Breast epithelium (tissue), 4 donors: ENCODE measurements at regions not wholly inside any gene's neighbourhood (a gene's known extent, or its start where the extent isn't known, plus 50 kb on each side); places are given as distances from the start of the nearest gene placed in this dataset.

Experiments
- DNase-seq, 2 donors: peaks; one replicate each; pipeline ENCODE4 v3.0.0-alpha.2; 2019; ENCODE audit warnings: low spot score in 2 of 2
- H3K27ac ChIP-seq, 2 donors: fragments of 200-600 bp; sonication (generic) in 1 of 2; one replicate each; pipeline ENCODE4 v1.5.1; 2016 to 2019; ENCODE audit warnings: mild to moderate bottlenecking in 1 of 2
- H3K27me3 ChIP-seq, 2 donors: fragments of 200-600 bp; sonication (generic) in 1 of 2; one replicate each; pipeline versions ENCODE4 v1.5.1 to v1.6.0; 2017 to 2019; ENCODE audit warnings: control low read depth in 1 of 2, mild to moderate bottlenecking in 1 of 2
- H3K36me3 ChIP-seq: fragments of 200-600 bp; one replicate; pipeline ENCODE4 v1.5.1; 2019
- H3K4me1 ChIP-seq, 2 donors: fragments of 200-600 bp; sonication (generic); one replicate each; pipeline ENCODE4 v1.5.1; 2016 to 2019; ENCODE audit warnings: control low read depth in 1 of 2
- H3K4me3 ChIP-seq, 3 donors: fragments of 200-600 bp; sonication (generic); 1 replicate in 2 of 3; 2 replicates in 1 of 3; pipeline ENCODE4 v1.5.1; 2016 to 2019; ENCODE audit warnings: mild to moderate bottlenecking in 3 of 3, moderate library complexity in 2 of 3
- H3K9me3 ChIP-seq, 2 donors: fragments of 200-600 bp; sonication (generic) in 1 of 2; one replicate each; pipeline ENCODE4 v1.5.1; 2016 to 2019; ENCODE audit warnings: control low read depth in 1 of 2
- POLR2A ChIP-seq: fragments of 450-650 bp; IDR thresholded peaks from one replicate; pipeline ENCODE4 v1.6.1; 2016; ENCODE audit warnings: antibody characterized with exemption, mild to moderate bottlenecking, moderate library complexity
- POLR2AphosphoS5 ChIP-seq, 3 donors: sonication (generic); formaldehyde crosslinking; IDR thresholded peaks; one replicate each; pipeline ENCODE4 v1.6.1; 2017; ENCODE audit warnings: antibody characterized with exemption in 3 of 3
- intact Hi-C: fragments of 100-400 bp; cut with DNase I; formaldehyde crosslinking; loops from one replicate; pipeline ENCODE4 v1.15.1; 2023; ENCODE audit warnings: low total_unique reads
- TF ChIP-seq, protein P1 (sequence below), 3 donors: fragments of 450-650 bp; IDR thresholded peaks; one replicate each; pipeline ENCODE4 v1.5.1; 2016 to 2017; ENCODE audit warnings: antibody characterized with exemption in 3 of 3, mild to moderate bottlenecking in 3 of 3, moderate library complexity in 3 of 3

DNA sequence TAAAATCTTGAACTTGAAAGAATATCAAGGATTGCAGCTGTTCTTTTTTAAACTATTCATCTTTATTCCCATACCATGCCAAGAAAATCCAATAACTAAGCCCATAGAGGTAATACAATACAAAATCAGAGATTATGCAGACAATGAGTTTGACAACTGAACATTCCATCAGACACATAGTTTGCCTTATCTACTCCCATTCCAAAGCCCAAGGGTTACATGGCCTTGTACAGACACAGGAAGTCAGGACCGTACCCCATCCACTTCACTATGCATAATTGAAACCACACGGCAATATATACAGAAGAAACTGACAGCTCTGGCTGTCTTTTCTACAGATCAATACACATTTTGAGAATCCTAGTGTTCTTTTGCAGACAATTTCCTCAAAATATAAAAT, 181.3 kb downstream of the TMX3 start:
- Histone ChIP-seq H3K9me3 (no peaks in the 10 kb centered on the region), H3K36me3 (no peaks in the 10 kb centered on the region), H3K27ac (no peak overlapping the region), H3K4me3 (no peak overlapping the region), H3K4me1 (no peaks in the 10 kb centered on the region), H3K27me3 (no peaks in the 10 kb centered on the region)
- no peak for DNase-seq
- no peak for TF ChIP-seq POLR2AphosphoS5 (IDR thresholded peaks at IDR 0.05)
- TF ChIP-seq, protein P1, sequence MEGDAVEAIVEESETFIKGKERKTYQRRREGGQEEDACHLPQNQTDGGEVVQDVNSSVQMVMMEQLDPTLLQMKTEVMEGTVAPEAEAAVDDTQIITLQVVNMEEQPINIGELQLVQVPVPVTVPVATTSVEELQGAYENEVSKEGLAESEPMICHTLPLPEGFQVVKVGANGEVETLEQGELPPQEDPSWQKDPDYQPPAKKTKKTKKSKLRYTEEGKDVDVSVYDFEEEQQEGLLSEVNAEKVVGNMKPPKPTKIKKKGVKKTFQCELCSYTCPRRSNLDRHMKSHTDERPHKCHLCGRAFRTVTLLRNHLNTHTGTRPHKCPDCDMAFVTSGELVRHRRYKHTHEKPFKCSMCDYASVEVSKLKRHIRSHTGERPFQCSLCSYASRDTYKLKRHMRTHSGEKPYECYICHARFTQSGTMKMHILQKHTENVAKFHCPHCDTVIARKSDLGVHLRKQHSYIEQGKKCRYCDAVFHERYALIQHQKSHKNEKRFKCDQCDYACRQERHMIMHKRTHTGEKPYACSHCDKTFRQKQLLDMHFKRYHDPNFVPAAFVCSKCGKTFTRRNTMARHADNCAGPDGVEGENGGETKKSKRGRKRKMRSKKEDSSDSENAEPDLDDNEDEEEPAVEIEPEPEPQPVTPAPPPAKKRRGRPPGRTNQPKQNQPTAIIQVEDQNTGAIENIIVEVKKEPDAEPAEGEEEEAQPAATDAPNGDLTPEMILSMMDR (IDR thresholded peaks at IDR 0.05): no peak
- no peak for TF ChIP-seq POLR2A
- intact Hi-C loops: no loop called here

DNA sequence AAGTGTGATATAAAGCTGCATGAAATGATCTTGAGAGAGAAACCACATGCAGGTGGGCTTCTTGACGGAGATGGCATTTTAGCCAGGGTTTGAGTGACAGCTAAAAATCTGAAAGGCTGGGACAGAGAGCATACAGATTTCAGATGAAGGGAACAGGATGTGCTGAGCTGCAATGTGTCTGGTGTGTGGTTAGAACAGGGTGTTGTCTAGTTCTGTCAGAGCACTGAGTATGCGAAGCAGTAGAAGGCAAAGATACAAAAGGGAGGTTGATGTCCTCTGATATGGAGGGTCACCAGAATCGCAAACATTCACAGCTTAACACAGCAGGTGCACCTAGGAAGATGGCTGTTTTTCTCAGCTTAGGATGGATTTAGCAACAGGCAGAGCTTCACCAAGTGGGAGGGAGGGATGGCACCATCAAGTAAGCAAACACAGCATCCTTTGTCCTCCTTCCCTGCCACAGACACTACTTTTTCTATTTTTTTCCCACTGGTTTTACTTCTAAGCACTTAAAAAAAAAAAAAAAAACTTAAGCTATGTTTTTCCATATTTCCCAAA, 182.5 kb downstream of the TMX3 start:
- no peaks in the 10 kb centered on the region for H3K4me1 ChIP-seq
- DNase-seq: no peak
- H3K4me3 ChIP-seq: no peak overlapping the region
- no peaks in the 10 kb centered on the region for H3K36me3 ChIP-seq
- no peaks in the 10 kb centered on the region for H3K27me3 ChIP-seq
- intact Hi-C loops: no loop called here
- TF ChIP-seq POLR2A: no peak
- TF ChIP-seq POLR2AphosphoS5 (IDR thresholded peaks at IDR 0.05): no peak
- TF ChIP-seq, protein P1 (IDR thresholded peaks at IDR 0.05): no peak
- H3K27ac ChIP-seq: no peak overlapping the region
- no peaks in the 10 kb centered on the region for H3K9me3 ChIP-seq

DNA sequence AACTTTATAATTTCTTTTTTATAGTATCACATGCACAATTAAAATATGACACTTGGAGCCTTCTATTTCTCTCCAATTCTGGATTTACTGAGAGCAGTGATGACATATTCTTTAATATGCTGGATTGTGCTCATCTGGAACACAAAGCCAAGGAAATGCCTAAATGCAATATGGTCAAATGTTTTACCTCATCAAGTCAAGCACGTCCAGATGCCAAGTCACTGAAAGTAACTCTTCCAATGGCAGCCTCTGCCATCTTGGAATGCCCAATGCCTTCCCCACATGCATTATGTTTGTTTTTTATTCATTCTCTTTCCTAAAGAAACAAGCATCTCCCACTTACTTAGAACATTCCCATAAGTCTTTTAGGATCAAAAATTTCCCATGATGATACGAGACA, 189.8 kb downstream of the TMX3 start:
- intact Hi-C loops: loop anchor here (2.0 kb wide), 1 partner anchor 32 kb away; no protein-coding TSS in a partner anchor
- no peak overlapping the region for H3K27ac ChIP-seq
- no peaks in the 10 kb centered on the region for H3K4me1 ChIP-seq
- no peaks in the 10 kb centered on the region for H3K27me3 ChIP-seq
- no peaks in the 10 kb centered on the region for H3K36me3 ChIP-seq
- no peak overlapping the region for H3K4me3 ChIP-seq
- no peak for DNase-seq
- H3K9me3 ChIP-seq: no peaks in the 10 kb centered on the region
- no peak for TF ChIP-seq POLR2AphosphoS5 (IDR thresholded peaks at IDR 0.05)
- no peak for TF ChIP-seq POLR2A
- TF ChIP-seq, protein P1 (IDR thresholded peaks at IDR 0.05): no peak

DNA sequence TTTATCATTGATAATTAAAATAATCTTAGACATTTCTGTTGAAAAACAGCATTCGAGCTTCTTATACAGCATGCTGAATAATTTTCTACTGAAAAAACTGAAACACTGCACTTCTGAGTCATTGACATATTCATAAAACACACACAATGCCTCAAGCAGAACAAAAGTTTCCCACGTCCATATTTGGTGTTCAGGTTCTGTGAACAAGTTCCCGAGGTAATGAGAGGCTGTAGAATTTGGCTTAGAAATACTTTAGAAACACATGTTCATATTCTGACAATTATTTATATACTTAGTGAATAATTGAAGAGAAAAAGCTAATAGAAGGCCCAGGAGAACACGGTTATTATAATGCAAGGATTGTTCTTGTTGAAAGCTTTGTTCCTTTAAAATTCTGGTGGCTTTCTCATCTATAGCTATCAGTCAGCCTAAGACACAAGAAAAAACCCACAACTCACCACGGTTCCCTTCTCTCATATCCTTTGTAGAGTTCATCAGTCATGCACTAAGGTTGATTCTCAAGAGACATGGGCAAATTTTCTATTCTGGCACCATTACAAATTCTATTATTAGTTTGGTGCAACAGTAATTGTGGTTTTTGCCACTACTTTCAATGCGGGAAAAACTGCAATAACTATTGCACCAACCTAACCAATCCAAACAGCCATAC, 194.4 kb downstream of the TMX3 start:
- Histone ChIP-seq H3K4me1 (no peaks in the 10 kb centered on the region), H3K4me3 (no peak overlapping the region), H3K27me3 (no peaks in the 10 kb centered on the region), H3K9me3 (no peaks in the 10 kb centered on the region), H3K36me3 (no peaks in the 10 kb centered on the region), H3K27ac (no peak overlapping the region)
- no peak for TF ChIP-seq POLR2AphosphoS5 (IDR thresholded peaks at IDR 0.05)
- TF ChIP-seq, protein P1 (IDR thresholded peaks at IDR 0.05): no peak
- TF ChIP-seq POLR2A: no peak
- DNase-seq: no peak
- intact Hi-C loops: no loop called here

DNA sequence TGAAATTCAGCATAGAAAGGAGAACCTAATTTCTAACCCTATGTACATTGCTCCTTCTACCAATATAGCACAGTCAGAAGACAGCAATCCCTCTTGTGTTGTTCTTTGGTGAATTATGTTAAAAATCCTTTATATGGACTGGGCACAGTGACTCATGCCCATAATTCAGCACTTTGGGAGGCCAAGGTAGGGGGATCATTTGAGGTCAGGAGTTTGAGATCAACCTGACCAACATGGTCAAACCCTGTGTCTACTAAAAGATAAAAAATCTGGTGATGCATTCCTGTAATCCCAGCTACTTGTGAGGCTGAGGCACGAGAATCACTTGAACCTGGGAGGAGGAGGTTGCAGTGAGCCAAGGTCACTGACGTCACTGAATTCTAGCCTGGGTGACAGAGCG, 195.6 kb downstream of the TMX3 start:
- no peaks in the 10 kb centered on the region for H3K9me3 ChIP-seq
- intact Hi-C loops: no loop called here
- H3K4me1 ChIP-seq: no peaks in the 10 kb centered on the region
- TF ChIP-seq, protein P1 (IDR thresholded peaks at IDR 0.05): no peak
- no peak for TF ChIP-seq POLR2AphosphoS5 (IDR thresholded peaks at IDR 0.05)
- TF ChIP-seq POLR2A: no peak
- DNase-seq: no peak
- no peaks in the 10 kb centered on the region for H3K36me3 ChIP-seq
- H3K27me3 ChIP-seq: no peaks in the 10 kb centered on the region
- no peak overlapping the region for H3K4me3 ChIP-seq
- no peak overlapping the region for H3K27ac ChIP-seq
